Sigmoid colon (tissue), 6 donors: ENCODE measurements at regions not wholly inside any gene's neighbourhood (a gene's known extent, or its start where the extent isn't known, plus 50 kb on each side); places are given as distances from the start of the nearest gene placed in this dataset.
"Not testable (repeated sequence)": the region's sequence is repeated elsewhere in the genome, so short reads cannot be mapped to it uniquely, and the experiment has no call there.

Source experiments
- DNase-seq: peaks from one replicate; pipeline ENCODE4 v3.0.0-alpha.2; 2019
- H3K27ac ChIP-seq, 4 donors: fragments of 200-600 bp; sonication (generic); one replicate each; pipeline ENCODE4 v1.5.1; 2016 to 2019; ENCODE audit warnings: mild to moderate bottlenecking in 1 of 4
- H3K27me3 ChIP-seq, 3 donors: fragments of 200-600 bp; sonication (generic); one replicate each; pipeline ENCODE4 v1.5.1; 2019; ENCODE audit warnings: mild to moderate bottlenecking in 1 of 3
- H3K36me3 ChIP-seq, 4 donors: fragments of 200-600 bp; sonication (generic); one replicate each; pipeline ENCODE4 v1.5.1; 2016 to 2019
- H3K4me1 ChIP-seq, 4 donors: fragments of 200-600 bp; sonication (generic); one replicate each; pipeline ENCODE4 v1.5.1; 2017 to 2019
- H3K4me3 ChIP-seq, 4 donors: fragments of 200-600 bp; sonication (generic); one replicate each; pipeline ENCODE4 v1.5.1; 2017 to 2019; ENCODE audit warnings: mild to moderate bottlenecking in 2 of 4, moderate library complexity in 1 of 4
- H3K9me3 ChIP-seq, 4 donors: fragments of 200-600 bp in 3 of 4; sonication (generic) in 3 of 4; one replicate each; pipeline versions ENCODE4 v1.5.1 to v1.6.1; 2013 to 2019
- CTCF ChIP-seq, 4 experiments: fragments of 450-650 bp in 3 of 4; fragments of 200-600 bp in 1 of 4; IDR thresholded peaks; one replicate each; pipeline ENCODE4 v1.5.1; 2016 to 2019; ENCODE audit warnings: antibody characterized with exemption in 4 of 4, mild to moderate bottlenecking in 3 of 4, moderate library complexity in 2 of 4
- EP300 ChIP-seq, 4 donors: sonication (generic); formaldehyde crosslinking; IDR thresholded peaks; one replicate each; pipeline ENCODE4 v1.6.1; 2017; ENCODE audit warnings: antibody characterized with exemption in 4 of 4
- POLR2A ChIP-seq, 2 donors: fragments of 450-650 bp; IDR thresholded peaks; one replicate each; pipeline ENCODE4 v1.6.1; 2016; ENCODE audit warnings: antibody characterized with exemption in 2 of 2, mild to moderate bottlenecking in 2 of 2, moderate library complexity in 2 of 2
- POLR2AphosphoS5 ChIP-seq, 4 donors: sonication (generic); formaldehyde crosslinking; IDR thresholded peaks; one replicate each; pipeline ENCODE4 v1.6.1; 2017; ENCODE audit warnings: antibody characterized with exemption in 4 of 4
- WGBS, 2 donors: extraction: QIAGEN DNeasy Blood & Tissue Kit; methylation state at CpG; one replicate each; pipeline ENCODE4 v1.1.7; 2013; 5-methylcytosine and 5-hydroxymethylcytosine counted together
- intact Hi-C: fragments of 100-400 bp; cut with DNase I; formaldehyde crosslinking; loops from one replicate; pipeline ENCODE4 v1.15.1; 2023
- donor health status: healthy with polysubstance abuse.
- donor health status: healthy.

GRCh38 chr1:181936768-181937581 is 124.5 kb downstream of the ZNF648 start:
- TF ChIP-seq POLR2AphosphoS5 (IDR thresholded peaks at IDR 0.05), result no peak
- no peak for TF ChIP-seq POLR2A (IDR thresholded peaks at IDR 0.05)
- TF ChIP-seq CTCF (IDR thresholded peaks at IDR 0.05), result no peak
- no peak for TF ChIP-seq EP300 (IDR thresholded peaks at IDR 0.05)
- Histone ChIP-seq H3K4me1 (no peaks in the 10 kb centered on the region), H3K9me3 (no peaks in the 10 kb centered on the region), H3K27me3 (no peaks in the 10 kb centered on the region), H3K27ac (no peak overlapping the region), H3K4me3 (no peak overlapping the region), H3K36me3 (no peaks in the 10 kb centered on the region)
- intact Hi-C loops, result no loop called here
- 16 to 22% methylated on average over 9 of the region's 9 CpGs for WGBS, 2 donors
- no peak for DNase-seq

GRCh38 chr1:181936269-181936668 is 125.2 kb downstream of the ZNF648 start:
- Histone ChIP-seq H3K4me1 (no peaks in the 10 kb centered on the region), H3K27me3 (no peaks in the 10 kb centered on the region), H3K4me3 (no peak overlapping the region), H3K9me3 (no peaks in the 10 kb centered on the region), H3K27ac (no peak overlapping the region), H3K36me3 (no peaks in the 10 kb centered on the region)
- TF ChIP-seq EP300 (IDR thresholded peaks at IDR 0.05), result no peak
- no peak for TF ChIP-seq POLR2AphosphoS5 (IDR thresholded peaks at IDR 0.05)
- TF ChIP-seq CTCF (IDR thresholded peaks at IDR 0.05), result no peak
- no peak for TF ChIP-seq POLR2A (IDR thresholded peaks at IDR 0.05)
- WGBS, 2 donors, result 94 to 99% methylated on average over 2 of the region's 2 CpGs
- no peak for DNase-seq
- intact Hi-C loops, result no loop called here

- Histone ChIP-seq H3K9me3 (no peaks in the 10 kb centered on the region), H3K27ac (no peak overlapping the region), H3K36me3 (no peaks in the 10 kb centered on the region), H3K4me1 (no peaks in the 10 kb centered on the region), H3K4me3 (no peak overlapping the region), H3K27me3 (no peaks in the 10 kb centered on the region)
- TF ChIP-seq CTCF (IDR thresholded peaks at IDR 0.05) (no peak), EP300 (IDR thresholded peaks at IDR 0.05) (no peak), POLR2AphosphoS5 (IDR thresholded peaks at IDR 0.05) (no peak), POLR2A (IDR thresholded peaks at IDR 0.05) (no peak)
- WGBS, 2 donors, result 78 to 85% methylated on average over 2 of the region's 2 CpGs
- intact Hi-C loops, result no loop called here
- no peak for DNase-seq
These were observed 129.6 kb downstream of the ZNF648 start for GRCh38 chr1:181931873-181932272.

- H3K4me1 ChIP-seq, result no peaks in the 10 kb centered on the region
- intact Hi-C loops, result no loop called here
- H3K4me3 ChIP-seq, result no peak overlapping the region
- DNase-seq, result no peak
- no peak overlapping the region for H3K27ac ChIP-seq
- no peaks in the 10 kb centered on the region for H3K9me3 ChIP-seq
- no peaks in the 10 kb centered on the region for H3K27me3 ChIP-seq
- TF ChIP-seq POLR2AphosphoS5 (IDR thresholded peaks at IDR 0.05), result no peak
- TF ChIP-seq CTCF (IDR thresholded peaks at IDR 0.05), result no peak
- TF ChIP-seq POLR2A (IDR thresholded peaks at IDR 0.05), result no peak
- no peak for TF ChIP-seq EP300 (IDR thresholded peaks at IDR 0.05)
- WGBS, 2 donors, result 84 to 86% methylated on average over 2 of the region's 2 CpGs
- no peaks in the 10 kb centered on the region for H3K36me3 ChIP-seq
These were observed 131.3 kb downstream of the ZNF648 start for GRCh38 chr1:181930187-181930586.

- intact Hi-C loops, result no loop called here
These were observed 134.8 kb downstream of the ZNF648 start for GRCh38 chr1:181926697-181927096.

GRCh38 chr1:181924034-181924433 is 137.5 kb downstream of the ZNF648 start:
- intact Hi-C loops, H3K4me1 ChIP-seq, H3K27me3 ChIP-seq, DNase-seq, H3K9me3 ChIP-seq, H3K27ac ChIP-seq, H3K4me3 ChIP-seq, H3K36me3 ChIP-seq: not testable (repeated sequence)
- 89% methylated on average over 2 of the region's 2 CpGs for WGBS, 2 donors

More at GRCh38 chr1:181926697-181927096, 134.8 kb downstream of the ZNF648 start:
- H3K4me1 ChIP-seq, result no peaks in the 10 kb centered on the region
- no peak overlapping the region for H3K4me3 ChIP-seq
- no peaks in the 10 kb centered on the region for H3K36me3 ChIP-seq
- no peak overlapping the region for H3K27ac ChIP-seq
- H3K9me3 ChIP-seq, result no peaks in the 10 kb centered on the region
- no peak for TF ChIP-seq POLR2AphosphoS5 (IDR thresholded peaks at IDR 0.05)
- TF ChIP-seq POLR2A (IDR thresholded peaks at IDR 0.05), result no peak
- TF ChIP-seq CTCF (IDR thresholded peaks at IDR 0.05), result no peak
- no peak for TF ChIP-seq EP300 (IDR thresholded peaks at IDR 0.05)
- no peak for DNase-seq
- H3K27me3 ChIP-seq, result no peaks in the 10 kb centered on the region
